ENCODE measurements at regions not wholly inside any gene's neighbourhood (a gene's known extent, or its start where the extent isn't known, plus 50 kb on each side); places are given as distances from the start of the nearest gene placed in this dataset.

DNA sequence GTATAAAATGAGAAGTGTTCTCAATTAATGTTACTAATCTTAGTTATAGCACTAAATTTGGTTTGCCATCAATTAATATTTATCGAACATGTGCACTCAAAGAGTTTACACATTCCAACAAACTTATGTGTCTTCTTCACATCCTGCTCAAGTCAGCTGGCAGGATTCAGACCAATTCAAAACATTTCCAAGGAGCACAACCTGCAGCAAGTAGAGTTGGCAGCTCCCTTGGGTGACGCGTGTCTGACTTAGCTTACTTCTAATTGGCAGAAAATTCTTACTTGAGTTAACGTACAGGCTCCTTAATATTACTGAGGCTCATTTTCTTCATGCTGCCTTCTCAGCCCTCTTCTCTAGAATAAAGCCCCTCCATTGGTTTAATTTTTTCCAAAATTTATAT lies 110.4 kb upstream of the PFN2 start:
- no peak for TF ChIP-seq POLR2A (IDR thresholded peaks at IDR 0.05; ENCODE audit: extremely low read depth, insufficient read length)
- TF ChIP-seq, protein P1, sequence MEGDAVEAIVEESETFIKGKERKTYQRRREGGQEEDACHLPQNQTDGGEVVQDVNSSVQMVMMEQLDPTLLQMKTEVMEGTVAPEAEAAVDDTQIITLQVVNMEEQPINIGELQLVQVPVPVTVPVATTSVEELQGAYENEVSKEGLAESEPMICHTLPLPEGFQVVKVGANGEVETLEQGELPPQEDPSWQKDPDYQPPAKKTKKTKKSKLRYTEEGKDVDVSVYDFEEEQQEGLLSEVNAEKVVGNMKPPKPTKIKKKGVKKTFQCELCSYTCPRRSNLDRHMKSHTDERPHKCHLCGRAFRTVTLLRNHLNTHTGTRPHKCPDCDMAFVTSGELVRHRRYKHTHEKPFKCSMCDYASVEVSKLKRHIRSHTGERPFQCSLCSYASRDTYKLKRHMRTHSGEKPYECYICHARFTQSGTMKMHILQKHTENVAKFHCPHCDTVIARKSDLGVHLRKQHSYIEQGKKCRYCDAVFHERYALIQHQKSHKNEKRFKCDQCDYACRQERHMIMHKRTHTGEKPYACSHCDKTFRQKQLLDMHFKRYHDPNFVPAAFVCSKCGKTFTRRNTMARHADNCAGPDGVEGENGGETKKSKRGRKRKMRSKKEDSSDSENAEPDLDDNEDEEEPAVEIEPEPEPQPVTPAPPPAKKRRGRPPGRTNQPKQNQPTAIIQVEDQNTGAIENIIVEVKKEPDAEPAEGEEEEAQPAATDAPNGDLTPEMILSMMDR (IDR thresholded peaks at IDR 0.05; ENCODE audit: low read depth, low read length) = no peak

All from NB4 (cell line).